MM.1S (cell line): ENCODE measurements at regions not wholly inside any gene's neighbourhood (a gene's known extent, or its start where the extent isn't known, plus 50 kb on each side); places are given as distances from the start of the nearest gene placed in this dataset.

Experiments
- DNase-seq: peaks from one replicate; pipeline ENCODE4 v3.0.0-alpha.2; 2015
- H2AFZ ChIP-seq: fragments of 300-600 bp; sonication (generic); 2 replicates; pipeline ENCODE4 v1.6.0; 2016; ENCODE audit warnings: antibody characterized with exemption, low read length
- H3F3A ChIP-seq: fragments of 300-600 bp; sonication (generic); 2 replicates; pipeline ENCODE4 v1.6.1; 2016; ENCODE audit warnings: mild to moderate bottlenecking, antibody characterized with exemption, low read length, moderate library complexity, mixed read lengths; ENCODE audit not compliant: insufficient read depth
- H3K27ac ChIP-seq: fragments of 300-600 bp; sonication (generic); 2 replicates; pipeline ENCODE4 v1.5.1; 2016; ENCODE audit warnings: mild to moderate bottlenecking, low read length
- H3K27me3 ChIP-seq: fragments of 300-600 bp; sonication (generic); replicated peaks from 2 replicates; pipeline ENCODE4 v1.6.0; 2016; ENCODE audit warnings: low read length; ENCODE audit not compliant: insufficient read depth
- H3K36me3 ChIP-seq: fragments of 300-600 bp; sonication (generic); replicated peaks from 2 replicates; pipeline ENCODE4 v1.6.1; 2016; ENCODE audit warnings: mild to moderate bottlenecking, low read length, mixed read lengths; ENCODE audit not compliant: insufficient read depth
- H3K4me1 ChIP-seq: fragments of 300-600 bp; sonication (generic); 2 replicates; pipeline ENCODE4 v1.6.1; 2016; ENCODE audit warnings: low read length, mixed read lengths
- H3K4me2 ChIP-seq: fragments of 300-600 bp; sonication (generic); 2 replicates; pipeline ENCODE4 v1.6.0; 2016; ENCODE audit warnings: low read depth, low read length
- H3K4me3 ChIP-seq: fragments of 300-600 bp; sonication (generic); 2 replicates; pipeline ENCODE4 v1.5.1; 2016; ENCODE audit warnings: low read length, mixed read lengths
- H3K79me2 ChIP-seq: fragments of 300-600 bp; sonication (generic); 2 replicates; pipeline ENCODE4 v1.6.1; 2016; ENCODE audit warnings: mixed run types, low read length, mixed read lengths
- H3K9ac ChIP-seq: fragments of 300-600 bp; sonication (generic); 2 replicates; pipeline ENCODE4 v1.6.1; 2016; ENCODE audit warnings: low read length, mixed read lengths
- H3K9me2 ChIP-seq: fragments of 300-600 bp; sonication (generic); replicated peaks from 2 replicates; pipeline ENCODE4 v1.6.1; 2016; ENCODE audit warnings: mild to moderate bottlenecking, low read length, mixed read lengths; ENCODE audit not compliant: insufficient read depth
- H3K9me3 ChIP-seq: fragments of 300-600 bp; sonication (generic); replicated peaks from 2 replicates; pipeline ENCODE4 v1.6.1; 2016; ENCODE audit warnings: mild to moderate bottlenecking, low read length, mixed read lengths; ENCODE audit not compliant: insufficient read depth
- H4K20me1 ChIP-seq: fragments of 300-600 bp; sonication (generic); 2 replicates; pipeline ENCODE4 v1.6.1; 2016; ENCODE audit warnings: mild to moderate bottlenecking, low read length, moderate library complexity, mixed read lengths; ENCODE audit not compliant: insufficient read depth
- CTCF ChIP-seq: fragments of 300-600 bp; sonication (generic); IDR thresholded peaks from 2 replicates; pipeline ENCODE4 v1.5.1; 2016; ENCODE audit warnings: antibody characterized with exemption, low read length, mixed read lengths
- EZH2 ChIP-seq: fragments of 300-600 bp; sonication (generic); optimal IDR thresholded peaks from 2 replicates; pipeline ENCODE3; 2017; ENCODE audit warnings: low read depth, mild to moderate bottlenecking, antibody characterized with exemption, low read length, mixed read lengths
- EZH2phosphoT487 ChIP-seq: fragments of 300-600 bp; sonication (generic); IDR thresholded peaks from 2 replicates; pipeline ENCODE4 v1.6.1; 2018; ENCODE audit warnings: antibody characterized with exemption, low read length

DNA sequence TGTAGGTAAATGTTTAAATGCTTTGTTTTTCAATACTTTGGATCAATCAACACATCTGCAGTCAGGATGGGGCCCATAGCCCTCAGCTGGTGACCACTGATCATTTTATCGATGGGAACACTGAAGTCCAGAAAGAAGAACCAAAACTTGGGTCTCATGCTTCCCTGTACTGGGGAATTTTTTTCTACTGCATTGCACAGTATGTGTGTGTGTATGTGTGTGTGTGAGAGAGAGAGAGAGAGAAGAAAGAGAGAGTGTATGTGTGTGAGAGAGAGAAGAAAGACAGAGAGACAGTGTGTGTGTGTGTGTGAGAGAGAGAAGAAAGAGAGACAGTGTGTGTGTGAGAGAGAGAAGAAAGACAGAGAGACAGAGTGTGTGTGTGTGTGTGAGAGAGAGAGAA lies 202.9 kb upstream of the MSX2 start:
- Histone ChIP-seq H3K9me2 (no peaks in the 10 kb centered on the region), H3K9ac (no peak overlapping the region), H3K4me2 (no peak overlapping the region), H3K27ac (no peak overlapping the region), H2AFZ (no peak overlapping the region), H3F3A (no peaks in the 10 kb centered on the region), H4K20me1 (no peaks in the 10 kb centered on the region), H3K4me3 (no peak overlapping the region), H3K9me3 (no peaks in the 10 kb centered on the region), H3K36me3 (no peaks in the 10 kb centered on the region), H3K27me3 (no peaks in the 10 kb centered on the region), H3K4me1 (no peaks in the 10 kb centered on the region), H3K79me2 (no peaks in the 10 kb centered on the region)
- DNase-seq, result no peak
- TF ChIP-seq EZH2, result no peak

DNA sequence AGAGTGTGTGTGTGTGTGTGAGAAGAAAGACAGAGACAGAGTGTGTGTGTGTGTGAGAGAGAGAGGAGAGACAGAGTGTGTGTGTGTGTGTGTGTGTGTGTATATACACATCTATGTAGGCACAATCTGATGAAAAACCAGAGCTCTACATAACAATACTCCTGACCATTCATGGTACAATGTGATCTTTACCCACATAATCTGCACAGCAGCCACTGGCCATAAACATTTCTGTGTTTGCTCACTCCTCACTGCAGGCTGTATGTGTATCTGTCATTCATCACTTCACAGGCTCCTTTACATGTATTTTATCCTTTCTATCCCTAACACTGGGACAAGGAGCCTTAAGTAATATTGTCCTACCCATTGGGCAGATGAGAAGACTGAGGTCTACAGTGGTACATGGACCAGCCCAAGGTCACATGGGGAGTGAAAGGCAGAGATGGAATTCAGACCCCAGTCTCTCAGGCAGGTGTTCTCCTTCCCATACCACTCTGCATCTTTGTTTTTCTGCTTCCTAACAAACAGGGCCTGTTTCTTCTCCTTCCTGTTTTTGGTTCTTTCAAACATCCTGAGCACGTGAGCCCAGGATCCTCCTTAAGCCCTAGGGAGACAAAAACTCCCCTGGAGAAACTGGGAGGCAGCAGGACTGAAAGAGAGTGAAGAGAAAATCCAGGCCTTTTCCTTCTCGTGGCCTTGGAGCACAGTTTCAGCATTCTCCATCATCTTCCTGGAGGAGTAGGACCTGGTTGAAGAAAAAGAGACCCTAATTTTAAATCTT lies 201.7 kb upstream of the MSX2 start:
- Histone ChIP-seq H3K9me3 (no peaks in the 10 kb centered on the region), H3K36me3 (no peaks in the 10 kb centered on the region), H3F3A (no peaks in the 10 kb centered on the region), H3K4me2 (no peak overlapping the region), H3K79me2 (no peaks in the 10 kb centered on the region), H2AFZ (no peak overlapping the region), H3K9ac (no peak overlapping the region), H3K4me1 (no peaks in the 10 kb centered on the region), H4K20me1 (no peaks in the 10 kb centered on the region), H3K27me3 (no peaks in the 10 kb centered on the region), H3K27ac (no peak overlapping the region), H3K4me3 (no peak overlapping the region), H3K9me2 (no peaks in the 10 kb centered on the region)
- no peak for DNase-seq
- no peak for TF ChIP-seq EZH2

- no peak overlapping the region for H3K4me2 ChIP-seq
- H3F3A ChIP-seq, result no peaks in the 10 kb centered on the region
- no peak overlapping the region for H3K4me3 ChIP-seq
- H3K4me1 ChIP-seq, result no peaks in the 10 kb centered on the region
- no peak overlapping the region for H3K9ac ChIP-seq
- H2AFZ ChIP-seq, result no peak overlapping the region
- no peaks in the 10 kb centered on the region for H3K9me3 ChIP-seq
- H3K79me2 ChIP-seq, result no peaks in the 10 kb centered on the region
- H3K36me3 ChIP-seq, result no peaks in the 10 kb centered on the region
- no peak for DNase-seq
- H3K27ac ChIP-seq, result no peak overlapping the region
- H3K27me3 ChIP-seq, result no peaks in the 10 kb centered on the region
- H4K20me1 ChIP-seq, result no peaks in the 10 kb centered on the region
- no peaks in the 10 kb centered on the region for H3K9me2 ChIP-seq
- TF ChIP-seq CTCF (no peak), EZH2 (no peak), EZH2phosphoT487 (no peak)
Observed at GRCh38 chr5:174523311-174524071, 200.9 kb upstream of the MSX2 start.

- H3K27ac ChIP-seq, result no peak overlapping the region
- H3K4me3 ChIP-seq, result no peak overlapping the region
- H3K4me2 ChIP-seq, result no peak overlapping the region
- TF ChIP-seq EZH2, result no peak
- TF ChIP-seq EZH2phosphoT487, result no peak
- no peak for TF ChIP-seq CTCF
- no peaks in the 10 kb centered on the region for H3K9me2 ChIP-seq
- DNase-seq, result no peak
- H4K20me1 ChIP-seq, result no peaks in the 10 kb centered on the region
- no peaks in the 10 kb centered on the region for H3K9me3 ChIP-seq
- no peak overlapping the region for H2AFZ ChIP-seq
- no peaks in the 10 kb centered on the region for H3K79me2 ChIP-seq
- no peaks in the 10 kb centered on the region for H3K36me3 ChIP-seq
- no peaks in the 10 kb centered on the region for H3K27me3 ChIP-seq
- no peaks in the 10 kb centered on the region for H3F3A ChIP-seq
- H3K9ac ChIP-seq, result no peak overlapping the region
- no peaks in the 10 kb centered on the region for H3K4me1 ChIP-seq
Observed at GRCh38 chr5:174524351-174524750, 200.0 kb upstream of the MSX2 start.
